H1 (cell line): ENCODE measurements at regions not wholly inside any gene's neighbourhood (a gene's known extent, or its start where the extent isn't known, plus 50 kb on each side); places are given as distances from the start of the nearest gene placed in this dataset.

Experiments
- CTCF ChIA-PET: fragments of 300-600 bp; sonication (Branson Sonifier 250); formaldehyde crosslinking; loops from one replicate; lab custom pipeline; 2021; ENCODE audit not compliant: partially characterized antibody; lab: Charles Lee
- POLR2A ChIA-PET: fragments of 300-600 bp; sonication (Branson Sonifier 250); formaldehyde crosslinking; loops from one replicate; lab custom pipeline; 2021; ENCODE audit warnings: inconsistent platforms; ENCODE audit not compliant: partially characterized antibody; lab: Charles Lee
- DNase-seq, 2 experiments: peaks; one replicate each; pipeline versions ENCODE4 v3.0.0 to v3.0.0-alpha.2; 2010 to 2022; ENCODE audit warnings: low spot score in 2 of 2, low read depth in 1 of 2, mixed read lengths in 1 of 2
- FAIRE-seq: peaks from 2 replicates; lab custom pipeline; 2011; peaks lifted over from hg19 to GRCh38; lab: Jason Lieb, UNC
- H2AFZ ChIP-seq: 2 replicates; pipeline ENCODE4 v1.8.1; 2012; ENCODE audit warnings: low read length, inconsistent platforms
- H2AK5ac ChIP-seq: 2 replicates; pipeline ENCODE4 v1.6.1; 2013; ENCODE audit warnings: low read depth, low read length
- H2BK120ac ChIP-seq: replicated peaks from 2 replicates; pipeline ENCODE3; 2013; ENCODE audit warnings: low read depth, low read length, inconsistent platforms
- H2BK12ac ChIP-seq: 2 replicates; pipeline ENCODE4 v1.6.1; 2013; ENCODE audit warnings: low read depth, low read length
- H2BK15ac ChIP-seq: 2 replicates; pipeline ENCODE4 v1.6.1; 2013; ENCODE audit warnings: low read length
- H2BK20ac ChIP-seq: 2 replicates; pipeline ENCODE4 v1.6.1; 2013; ENCODE audit warnings: low read length
- H2BK5ac ChIP-seq: 2 replicates; pipeline ENCODE4 v1.6.1; 2013; ENCODE audit warnings: low read depth, low read length
- H3K14ac ChIP-seq: 2 replicates; pipeline ENCODE4 v1.6.1; 2013; ENCODE audit warnings: inconsistent platforms; ENCODE audit not compliant: insufficient read length
- H3K18ac ChIP-seq: 2 replicates; pipeline ENCODE4 v1.6.1; 2013; ENCODE audit warnings: low read length; ENCODE audit errors: extremely low read depth
- H3K23ac ChIP-seq: 2 replicates; pipeline ENCODE4 v1.6.1; 2013; ENCODE audit warnings: inconsistent platforms; ENCODE audit not compliant: insufficient read length
- H3K23me2 ChIP-seq: 2 replicates; pipeline ENCODE4 v1.6.1; 2013; ENCODE audit warnings: low read depth, low read length
- H3K27ac ChIP-seq: 2 replicates; pipeline ENCODE4 v1.6.1; 2011; ENCODE audit warnings: low read depth, low read length, inconsistent platforms
- H3K27me3 ChIP-seq, 4 experiments: replicated peaks in 1 of 4; 1 replicate in 1 of 4; 2 replicates in 3 of 4; pipeline versions ENCODE4 v1.6.1 to v1.8.1; 2011 to 2013; ENCODE audit warnings: low read length in 3 of 4, mild to moderate bottlenecking in 3 of 4, inconsistent platforms in 2 of 4, mixed read lengths in 2 of 4, moderate library complexity in 1 of 4; ENCODE audit not compliant: control insufficient read depth in 3 of 4, insufficient read depth in 3 of 4; ENCODE audit errors: extremely low read depth in 1 of 4
- H3K36me3 ChIP-seq, 4 experiments: 2 replicates each; pipeline versions ENCODE4 v1.6.1 to v1.8.1; 2011 to 2013; ENCODE audit warnings: mild to moderate bottlenecking in 4 of 4, low read length in 3 of 4, moderate library complexity in 2 of 4, control low read depth in 1 of 4, inconsistent platforms in 1 of 4; ENCODE audit not compliant: insufficient read depth in 4 of 4, control insufficient read depth in 2 of 4
- H3K4ac ChIP-seq: replicated peaks from 2 replicates; pipeline ENCODE3; 2013; ENCODE audit warnings: low read length, low read depth, mixed read lengths, inconsistent platforms; ENCODE audit not compliant: insufficient read length
- H3K4me1 ChIP-seq, 4 experiments: replicated peaks in 1 of 4; 1 replicate in 1 of 4; 2 replicates in 3 of 4; pipeline versions ENCODE4 v1.6.1 to v1.8.1; 2011 to 2013; ENCODE audit warnings: low read length in 3 of 4, inconsistent platforms in 2 of 4, mixed read lengths in 1 of 4; ENCODE audit not compliant: insufficient read depth in 4 of 4, control insufficient read depth in 3 of 4
- H3K4me2 ChIP-seq, 2 experiments: 2 replicates each; pipeline versions ENCODE4 v1.6.1 to v1.8.1; 2011 to 2013; ENCODE audit warnings: low read depth in 2 of 2, low read length in 2 of 2, control low read depth in 1 of 2, inconsistent platforms in 1 of 2, mild to moderate bottlenecking in 1 of 2; ENCODE audit not compliant: insufficient read depth in 1 of 2
- H3K4me3 ChIP-seq, 4 experiments: fragments of 200-600, 300-600 bp in 1 of 4; sonication (generic), shearing (Covaris generic), sonication (Bioruptor Twin) in 1 of 4; 2 replicates each; pipeline versions ENCODE4 v1.5.1 to v1.8.1; 2011 to 2016; ENCODE audit warnings: low read length in 4 of 4, low read depth in 3 of 4, control low read depth in 2 of 4, inconsistent platforms in 2 of 4, mild to moderate bottlenecking in 2 of 4, mixed read lengths in 1 of 4, moderate library complexity in 1 of 4; ENCODE audit not compliant: insufficient read depth in 2 of 4; ENCODE audit errors: extremely low read depth in 1 of 4
- H3K56ac ChIP-seq: replicated peaks from 2 replicates; pipeline ENCODE3; 2013; ENCODE audit warnings: low read depth, mild to moderate bottlenecking, mixed read lengths, low read length, inconsistent platforms; ENCODE audit not compliant: insufficient read length
- H3K79me1 ChIP-seq: 2 replicates; pipeline ENCODE4 v1.6.1; 2013; ENCODE audit warnings: low read depth, low read length, control low read depth
- H3K79me2 ChIP-seq, 2 experiments: 2 replicates each; pipeline versions ENCODE4 v1.6.1 to v1.8.1; 2012 to 2013; ENCODE audit warnings: low read length in 2 of 2, mild to moderate bottlenecking in 2 of 2, inconsistent platforms in 1 of 2; ENCODE audit not compliant: insufficient read depth in 2 of 2, control insufficient read depth in 1 of 2
- H3K9ac ChIP-seq, 4 experiments: replicated peaks in 1 of 4; 1 replicate in 1 of 4; 2 replicates in 3 of 4; pipeline versions ENCODE4 v1.6.1 to v1.8.1; 2011 to 2013; ENCODE audit warnings: low read depth in 3 of 4, low read length in 3 of 4, control low read depth in 2 of 4, mild to moderate bottlenecking in 2 of 4, moderate library complexity in 2 of 4, inconsistent platforms in 1 of 4; ENCODE audit errors: extremely low read depth in 1 of 4
- H3K9me3 ChIP-seq, 2 experiments: 2 replicates each; pipeline versions ENCODE4 v1.6.1 to v1.8.1; 2012 to 2013; ENCODE audit warnings: mild to moderate bottlenecking in 2 of 2, moderate library complexity in 2 of 2, control low read depth in 1 of 2, inconsistent platforms in 1 of 2, low read depth in 1 of 2, low read length in 1 of 2, mixed read lengths in 1 of 2; ENCODE audit not compliant: insufficient read depth in 2 of 2
- H4K20me1 ChIP-seq, 2 experiments: replicated peaks in 1 of 2; 2 replicates each; pipeline versions ENCODE3 to v1.8.1; 2011 to 2013; ENCODE audit warnings: inconsistent platforms in 2 of 2, low read length in 2 of 2, mild to moderate bottlenecking in 1 of 2; ENCODE audit not compliant: insufficient read depth in 2 of 2, control insufficient read depth in 1 of 2
- H4K5ac ChIP-seq: 2 replicates; pipeline ENCODE4 v1.6.1; 2013; ENCODE audit warnings: low read length, low read depth, mixed read lengths, inconsistent platforms; ENCODE audit not compliant: insufficient read length
- H4K8ac ChIP-seq: 2 replicates; pipeline ENCODE4 v1.8.0; 2013; ENCODE audit warnings: mild to moderate bottlenecking, moderate library complexity, low read length, inconsistent platforms; ENCODE audit not compliant: insufficient read depth; ENCODE audit errors: extremely low read depth
- H4K91ac ChIP-seq: replicated peaks from 2 replicates; pipeline ENCODE3; 2013; ENCODE audit warnings: low read length, mixed read lengths, inconsistent platforms; ENCODE audit not compliant: insufficient read length
- ATF3 ChIP-seq: IDR thresholded peaks from 2 replicates; pipeline ENCODE4 v1.6.1; 2011; ENCODE audit warnings: low read depth, mild to moderate bottlenecking, low read length; ENCODE audit not compliant: insufficient read depth
- JUND ChIP-seq: IDR thresholded peaks from 2 replicates; pipeline ENCODE4 v1.6.1; 2011; ENCODE audit warnings: mild to moderate bottlenecking, improper control_type of control experiment, low read length
- RBBP5 ChIP-seq: IDR thresholded peaks from 2 replicates; pipeline ENCODE4 v1.7.1; 2012; ENCODE audit warnings: low read depth, mild to moderate bottlenecking, inconsistent platforms, low read length, moderate library complexity, borderline replicate concordance
- SP1 ChIP-seq: IDR thresholded peaks from 2 replicates; pipeline ENCODE4 v1.6.1; 2011; ENCODE audit warnings: low read depth, low read length
- WGBS, 2 experiments: shearing (Covaris generic) in 1 of 2; methylation state at CpG; one replicate each; pipeline versions ENCODE4 v1.1.6 to v1.1.7; 2013 to 2015; ENCODE audit warnings: low lambda C conversion rate in 2 of 2, mixed read lengths in 2 of 2, inconsistent platforms in 1 of 2, low coverage in 1 of 2, missing lambda C conversion rate in 1 of 2; ENCODE audit not compliant: insufficient replicate concordance in 2 of 2, insufficient coverage in 1 of 2, insufficient read length in 1 of 2; ENCODE audit errors: extremely low coverage in 1 of 2, missing lambda C conversion rate in 1 of 2; 5-methylcytosine and 5-hydroxymethylcytosine counted together

- no peak overlapping the region for H3K9ac ChIP-seq
- H3K4me1 ChIP-seq, result no peaks in the 10 kb centered on the region
- no peak for DNase-seq
- no peak overlapping the region for H2BK5ac ChIP-seq
- H2AK5ac ChIP-seq, result no peak overlapping the region
- H3K4me3 ChIP-seq, result no peak overlapping the region
- H4K8ac ChIP-seq, result no peak overlapping the region; the same call in 1 of the 2 replicates
- no peak overlapping the region for H2BK120ac ChIP-seq
- no peaks in the 10 kb centered on the region for H3K79me2 ChIP-seq
- no peak overlapping the region for H3K4me2 ChIP-seq
- no peak overlapping the region for H2BK12ac ChIP-seq
- H3K23ac ChIP-seq, result no peak overlapping the region
- no peak for FAIRE-seq
- POLR2A ChIA-PET, result no interaction called here
- H2BK20ac ChIP-seq, result no peak overlapping the region
- CTCF ChIA-PET, result interaction anchor here (0.6 to 2.9 kb wide), 13 partner anchors 9 to 503 kb away, joined by 3 to 15 read pairs (median 4); no protein-coding TSS in a partner anchor
- no peak overlapping the region for H4K91ac ChIP-seq
- H3K23me2 ChIP-seq, result no peaks in the 10 kb centered on the region
- TF ChIP-seq ATF3 (no peak), SP1 (no peak), RBBP5 (no peak), JUND (no peak)
- no peaks in the 10 kb centered on the region for H4K20me1 ChIP-seq
- H2AFZ ChIP-seq, result no peak overlapping the region
- H3K18ac ChIP-seq, result no peak overlapping the region
- H3K4ac ChIP-seq, result no peak overlapping the region
- no peak overlapping the region for H2BK15ac ChIP-seq
- H4K5ac ChIP-seq, result no peak overlapping the region
- 96% methylated on average over 27 of the region's 38 CpGs; no CpG with 5 or more reads in 1 of the 2 experiments for WGBS, 2 experiments
- no peaks in the 10 kb centered on the region for H3K27me3 ChIP-seq
- no peaks in the 10 kb centered on the region for H3K36me3 ChIP-seq
- H3K56ac ChIP-seq, result no peak overlapping the region
- peaks cover 0 to 5% of the 10 kb centered on the region in 2 experiments; a peak in 1 of 4 replicates for H3K9me3 ChIP-seq
- no peaks in the 10 kb centered on the region for H3K79me1 ChIP-seq
- no peak overlapping the region for H3K14ac ChIP-seq
- no peak overlapping the region for H3K27ac ChIP-seq
Measured at GRCh38 chr12:40620564-40621019, 71.6 kb upstream of the CNTN1 start.
